ENCODE measurements at regions not wholly inside any gene's neighbourhood (a gene's known extent, or its start where the extent isn't known, plus 50 kb on each side); places are given as distances from the start of the nearest gene placed in this dataset.

DNA sequence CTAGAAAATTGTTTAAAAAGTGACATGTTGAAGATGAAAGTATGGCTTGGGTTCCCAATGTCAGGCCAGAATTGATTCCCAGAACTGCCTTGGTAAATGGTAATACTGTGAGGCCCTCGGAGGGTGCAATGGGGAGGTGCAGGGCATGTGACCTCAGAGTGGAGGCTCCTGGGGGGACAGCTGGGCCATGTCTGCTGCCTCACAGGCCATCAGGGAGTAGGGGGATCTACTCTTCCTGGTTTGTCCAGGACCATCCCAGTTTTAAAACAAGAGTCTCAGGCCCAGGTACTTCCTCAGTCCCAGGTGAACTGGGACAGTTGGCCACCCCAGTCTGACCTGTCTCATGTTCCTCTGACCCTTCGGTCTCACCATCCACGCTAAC, 55.3 kb upstream of the SNX9 start:
- H3K4me3 ChIP-seq = no peak overlapping the region
- H3K4me1 ChIP-seq = peaks cover 3% of the 10 kb centered on the region
- H3K36me3 ChIP-seq (ENCODE audit: low read depth, missing control alignments) = no peaks in the 10 kb centered on the region
- H3K27ac ChIP-seq = peak overlapping the region in 1 of 2 donors; percentile 22
- intact Hi-C loops (cut with DNase I; ENCODE audit: low total_unique reads) = no loop called here
- WGBS, 2 donors = 88 to 97% methylated on average over 3 of the region's 3 CpGs
- H3K27me3 ChIP-seq = no peaks in the 10 kb centered on the region
- no peaks in the 10 kb centered on the region for H3K9me3 ChIP-seq
- DNase-seq = no peak
- TF ChIP-seq POLR2A (IDR thresholded peaks at IDR 0.05) = no peak
- TF ChIP-seq, protein P1, sequence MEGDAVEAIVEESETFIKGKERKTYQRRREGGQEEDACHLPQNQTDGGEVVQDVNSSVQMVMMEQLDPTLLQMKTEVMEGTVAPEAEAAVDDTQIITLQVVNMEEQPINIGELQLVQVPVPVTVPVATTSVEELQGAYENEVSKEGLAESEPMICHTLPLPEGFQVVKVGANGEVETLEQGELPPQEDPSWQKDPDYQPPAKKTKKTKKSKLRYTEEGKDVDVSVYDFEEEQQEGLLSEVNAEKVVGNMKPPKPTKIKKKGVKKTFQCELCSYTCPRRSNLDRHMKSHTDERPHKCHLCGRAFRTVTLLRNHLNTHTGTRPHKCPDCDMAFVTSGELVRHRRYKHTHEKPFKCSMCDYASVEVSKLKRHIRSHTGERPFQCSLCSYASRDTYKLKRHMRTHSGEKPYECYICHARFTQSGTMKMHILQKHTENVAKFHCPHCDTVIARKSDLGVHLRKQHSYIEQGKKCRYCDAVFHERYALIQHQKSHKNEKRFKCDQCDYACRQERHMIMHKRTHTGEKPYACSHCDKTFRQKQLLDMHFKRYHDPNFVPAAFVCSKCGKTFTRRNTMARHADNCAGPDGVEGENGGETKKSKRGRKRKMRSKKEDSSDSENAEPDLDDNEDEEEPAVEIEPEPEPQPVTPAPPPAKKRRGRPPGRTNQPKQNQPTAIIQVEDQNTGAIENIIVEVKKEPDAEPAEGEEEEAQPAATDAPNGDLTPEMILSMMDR (IDR thresholded peaks at IDR 0.05) = no peak

DNA sequence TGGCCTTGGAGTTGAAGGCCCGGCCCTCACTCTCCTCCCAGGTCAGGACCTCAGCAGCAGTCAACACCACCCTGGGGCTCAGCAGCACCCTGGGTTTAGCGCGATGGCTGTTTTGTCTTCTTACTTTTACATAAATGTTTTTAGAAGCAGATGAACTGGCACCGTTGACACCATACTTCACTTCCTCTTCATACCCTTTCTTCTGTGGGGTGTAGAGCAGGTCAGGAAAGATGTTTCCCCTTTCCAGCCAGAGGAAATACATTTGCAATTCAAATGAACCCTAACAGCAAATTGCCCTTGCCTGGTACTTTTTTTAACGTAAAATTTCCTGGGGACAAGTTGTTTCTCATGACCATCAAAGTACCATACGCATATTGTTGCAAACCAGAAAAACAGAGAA, 54.7 kb upstream of the SNX9 start:
- intact Hi-C loops (cut with DNase I; ENCODE audit: low total_unique reads) = no loop called here
- TF ChIP-seq, protein P1 (IDR thresholded peaks at IDR 0.05) = no peak
- no peak for TF ChIP-seq POLR2A (IDR thresholded peaks at IDR 0.05)
- DNase-seq = no peak
- no peak overlapping the region for H3K27ac ChIP-seq
- WGBS, 2 donors = 84 to 88% methylated on average over 6 of the region's 6 CpGs
- H3K27me3 ChIP-seq = no peaks in the 10 kb centered on the region
- no peak overlapping the region for H3K4me3 ChIP-seq
- peaks cover 5% of the 10 kb centered on the region for H3K4me1 ChIP-seq
- no peaks in the 10 kb centered on the region for H3K36me3 ChIP-seq (ENCODE audit: low read depth, missing control alignments)
- no peaks in the 10 kb centered on the region for H3K9me3 ChIP-seq

DNA sequence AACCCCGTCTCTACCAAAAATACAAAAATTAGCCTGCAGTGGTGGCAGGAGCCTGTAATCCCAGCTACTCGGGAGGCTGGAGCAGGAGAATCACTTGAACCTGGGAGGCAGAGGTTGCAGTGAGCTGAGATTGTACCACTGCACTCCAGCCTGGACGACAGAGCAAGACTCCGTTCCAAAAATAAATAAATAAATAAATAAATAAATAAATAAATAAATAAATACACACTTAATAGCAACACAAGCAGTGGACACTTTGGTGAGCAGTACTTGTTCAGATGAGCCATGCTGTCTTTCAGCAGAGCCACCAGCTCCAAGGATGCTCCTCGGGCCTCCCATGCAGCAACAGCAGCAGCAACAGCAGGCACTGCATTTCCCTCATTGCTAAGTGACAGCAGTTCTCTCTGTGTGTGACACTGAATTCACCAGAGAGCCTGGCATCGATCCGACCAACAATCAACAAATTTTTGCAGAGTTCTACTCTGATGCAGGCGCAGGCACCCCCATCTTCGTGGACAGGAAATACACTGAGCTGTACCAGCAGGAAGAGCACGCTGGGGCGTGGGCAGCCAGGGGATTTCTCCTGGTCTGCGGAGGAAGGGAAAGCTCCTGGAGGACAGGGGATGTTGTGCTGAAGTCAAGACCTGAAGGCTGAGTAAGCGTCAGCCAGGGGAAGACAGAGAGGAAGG, 54.0 kb upstream of the SNX9 start:
- H3K9me3 ChIP-seq = no peaks in the 10 kb centered on the region
- no peak for TF ChIP-seq POLR2A (IDR thresholded peaks at IDR 0.05)
- TF ChIP-seq, protein P1 (IDR thresholded peaks at IDR 0.05) = no peak
- intact Hi-C loops (cut with DNase I; ENCODE audit: low total_unique reads) = no loop called here
- 83 to 89% methylated on average over 11 to 13 of the region's 13 CpGs for WGBS, 2 donors
- no peaks in the 10 kb centered on the region for H3K27me3 ChIP-seq
- no peak overlapping the region for H3K4me3 ChIP-seq
- H3K36me3 ChIP-seq (ENCODE audit: low read depth, missing control alignments) = no peaks in the 10 kb centered on the region
- H3K27ac ChIP-seq = no peak overlapping the region
- H3K4me1 ChIP-seq = peaks cover 8% of the 10 kb centered on the region
- DNase-seq = no peak

DNA sequence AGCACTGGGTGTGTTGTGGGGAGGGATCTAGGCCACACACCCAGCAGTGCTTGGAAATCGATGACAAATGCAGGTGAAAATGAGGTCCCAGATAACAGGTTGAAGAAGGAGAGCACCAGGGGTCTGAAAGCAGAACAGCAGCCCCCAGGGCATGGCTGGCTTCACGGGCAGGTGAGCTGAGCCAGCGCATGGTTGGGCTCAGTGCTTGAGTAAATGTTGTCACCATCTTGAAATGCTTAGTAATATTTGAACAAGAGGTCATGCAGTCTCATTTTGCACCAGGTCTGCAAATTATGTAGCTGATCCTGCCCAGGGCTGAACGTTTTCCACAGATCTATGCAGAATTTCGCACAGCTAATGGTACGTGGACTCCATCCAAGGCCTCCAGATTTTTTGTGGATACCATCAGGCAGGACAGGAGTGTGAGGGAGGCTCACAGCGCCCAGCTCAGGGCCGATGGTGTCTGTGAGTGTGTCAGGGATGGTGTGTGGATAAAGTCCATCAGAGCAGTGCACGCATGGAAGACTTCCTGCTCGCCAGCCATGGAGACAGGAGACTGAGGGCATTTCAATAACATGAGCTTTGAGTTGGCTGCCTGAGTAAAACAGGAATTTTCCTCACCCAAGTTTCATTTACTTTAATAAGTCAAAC, 53.1 kb upstream of the SNX9 start:
- H3K36me3 ChIP-seq (ENCODE audit: low read depth, missing control alignments) = no peaks in the 10 kb centered on the region
- no peaks in the 10 kb centered on the region for H3K9me3 ChIP-seq
- H3K4me3 ChIP-seq = no peak overlapping the region
- WGBS, 2 donors = 96% methylated on average over 9 to 10 of the region's 10 CpGs
- H3K27ac ChIP-seq = no peak overlapping the region
- peaks cover 6% of the 10 kb centered on the region for H3K4me1 ChIP-seq
- no peaks in the 10 kb centered on the region for H3K27me3 ChIP-seq
- intact Hi-C loops (cut with DNase I; ENCODE audit: low total_unique reads) = no loop called here
- DNase-seq = no peak
- TF ChIP-seq, protein P1 (IDR thresholded peaks at IDR 0.05) = no peak
- no peak for TF ChIP-seq POLR2A (IDR thresholded peaks at IDR 0.05)

DNA sequence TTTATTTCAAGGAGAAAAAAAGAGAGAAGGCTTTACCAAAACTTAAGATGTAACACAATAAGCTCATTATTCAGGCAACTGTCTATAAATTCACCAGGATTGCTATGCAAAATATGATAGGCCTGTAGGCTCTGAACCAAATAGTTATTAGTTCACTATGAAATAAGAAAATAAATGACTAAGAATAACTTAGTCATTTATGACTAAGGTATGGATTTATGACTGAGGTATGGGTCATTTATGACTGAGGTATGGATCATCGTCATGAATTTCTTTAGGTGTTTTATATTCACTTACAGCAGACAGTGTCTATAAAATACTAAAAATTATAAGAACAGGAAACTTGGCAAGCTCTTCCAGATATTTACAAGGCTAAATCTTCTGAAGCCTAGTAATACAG, 52.1 kb upstream of the SNX9 start:
- intact Hi-C loops (cut with DNase I; ENCODE audit: low total_unique reads) = no loop called here
- H3K4me1 ChIP-seq = peaks cover 5% of the 10 kb centered on the region
- 82 to 96% methylated on average over 1 of the region's 1 CpG for WGBS, 2 donors
- no peaks in the 10 kb centered on the region for H3K36me3 ChIP-seq (ENCODE audit: low read depth, missing control alignments)
- no peak for DNase-seq
- no peak overlapping the region for H3K27ac ChIP-seq
- TF ChIP-seq POLR2A (IDR thresholded peaks at IDR 0.05) = no peak
- TF ChIP-seq, protein P1 (IDR thresholded peaks at IDR 0.05) = no peak
- H3K9me3 ChIP-seq = no peaks in the 10 kb centered on the region
- H3K4me3 ChIP-seq = no peak overlapping the region
- no peaks in the 10 kb centered on the region for H3K27me3 ChIP-seq
